ENCODE measurements at regions not wholly inside any gene's neighbourhood (a gene's known extent, or its start where the extent isn't known, plus 50 kb on each side); places are given as distances from the start of the nearest gene placed in this dataset.

GRCh38 chr12:20317554-20317953 lies 50.8 kb upstream of the PDE3A start:
- ATAC-seq, result no peak
- no peak for TF ChIP-seq CSRNP3 (CRISPR knock-in tag; IDR thresholded peaks at IDR 0.05)
- no peak for TF ChIP-seq PPARA (CRISPR knock-in tag; IDR thresholded peaks at IDR 0.05; ENCODE audit: borderline replicate concordance)
- no peak for TF ChIP-seq ISL1 (CRISPR knock-in tag; IDR thresholded peaks at IDR 0.05)
- TF ChIP-seq, protein P1, sequence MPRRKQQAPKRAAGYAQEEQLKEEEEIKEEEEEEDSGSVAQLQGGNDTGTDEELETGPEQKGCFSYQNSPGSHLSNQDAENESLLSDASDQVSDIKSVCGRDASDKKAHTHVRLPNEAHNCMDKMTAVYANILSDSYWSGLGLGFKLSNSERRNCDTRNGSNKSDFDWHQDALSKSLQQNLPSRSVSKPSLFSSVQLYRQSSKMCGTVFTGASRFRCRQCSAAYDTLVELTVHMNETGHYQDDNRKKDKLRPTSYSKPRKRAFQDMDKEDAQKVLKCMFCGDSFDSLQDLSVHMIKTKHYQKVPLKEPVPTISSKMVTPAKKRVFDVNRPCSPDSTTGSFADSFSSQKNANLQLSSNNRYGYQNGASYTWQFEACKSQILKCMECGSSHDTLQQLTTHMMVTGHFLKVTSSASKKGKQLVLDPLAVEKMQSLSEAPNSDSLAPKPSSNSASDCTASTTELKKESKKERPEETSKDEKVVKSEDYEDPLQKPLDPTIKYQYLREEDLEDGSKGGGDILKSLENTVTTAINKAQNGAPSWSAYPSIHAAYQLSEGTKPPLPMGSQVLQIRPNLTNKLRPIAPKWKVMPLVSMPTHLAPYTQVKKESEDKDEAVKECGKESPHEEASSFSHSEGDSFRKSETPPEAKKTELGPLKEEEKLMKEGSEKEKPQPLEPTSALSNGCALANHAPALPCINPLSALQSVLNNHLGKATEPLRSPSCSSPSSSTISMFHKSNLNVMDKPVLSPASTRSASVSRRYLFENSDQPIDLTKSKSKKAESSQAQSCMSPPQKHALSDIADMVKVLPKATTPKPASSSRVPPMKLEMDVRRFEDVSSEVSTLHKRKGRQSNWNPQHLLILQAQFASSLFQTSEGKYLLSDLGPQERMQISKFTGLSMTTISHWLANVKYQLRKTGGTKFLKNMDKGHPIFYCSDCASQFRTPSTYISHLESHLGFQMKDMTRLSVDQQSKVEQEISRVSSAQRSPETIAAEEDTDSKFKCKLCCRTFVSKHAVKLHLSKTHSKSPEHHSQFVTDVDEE (CRISPR knock-in tag; IDR thresholded peaks at IDR 0.05), result no peak
- no peak for TF ChIP-seq SNAI2 (CRISPR knock-in tag; IDR thresholded peaks at IDR 0.05)
- TF ChIP-seq RARB (CRISPR knock-in tag; IDR thresholded peaks at IDR 0.05), result no peak
- no peak for TF ChIP-seq PATZ1 (CRISPR knock-in tag; IDR thresholded peaks at IDR 0.05; ENCODE audit: borderline replicate concordance)
- TF ChIP-seq BACH2 (CRISPR knock-in tag; IDR thresholded peaks at IDR 0.05; ENCODE audit: borderline replicate concordance), result no peak
- no peak for TF ChIP-seq ZFP30 (CRISPR knock-in tag; IDR thresholded peaks at IDR 0.05)
- TF ChIP-seq CSDC2 (CRISPR knock-in tag; IDR thresholded peaks at IDR 0.05), result no peak
- TF ChIP-seq GLIS3 (CRISPR knock-in tag; IDR thresholded peaks at IDR 0.05), result no peak
- TF ChIP-seq ZNF70 (CRISPR knock-in tag; IDR thresholded peaks at IDR 0.05), result no peak
- no peak for TF ChIP-seq ARNTL (CRISPR knock-in tag; IDR thresholded peaks at IDR 0.05; ENCODE audit: borderline replicate concordance, low read depth)
- TF ChIP-seq ZFP3 (CRISPR knock-in tag; IDR thresholded peaks at IDR 0.05), result no peak
- TF ChIP-seq TOX (CRISPR knock-in tag; IDR thresholded peaks at IDR 0.05; ENCODE audit: borderline replicate concordance), result no peak
- no peak for TF ChIP-seq TCF4 (CRISPR knock-in tag; IDR thresholded peaks at IDR 0.05; ENCODE audit: borderline replicate concordance)
- TF ChIP-seq ESRRG (CRISPR knock-in tag; IDR thresholded peaks at IDR 0.05), result no peak
- no peak for TF ChIP-seq ZC3H10 (CRISPR knock-in tag; IDR thresholded peaks at IDR 0.05)
- no peak for TF ChIP-seq OSR1 (CRISPR knock-in tag; IDR thresholded peaks at IDR 0.05)
- no peak for TF ChIP-seq ZNF565 (CRISPR knock-in tag; conservative IDR thresholded peaks at IDR 0.05; ENCODE audit: low read depth)

Data from SK-N-SH treated with all-trans-retinoic acid at 6 μM for 48 hours (cell line).